ENCODE measurements at regions not wholly inside any gene's neighbourhood (a gene's known extent, or its start where the extent isn't known, plus 50 kb on each side); places are given as distances from the start of the nearest gene placed in this dataset.

DNA sequence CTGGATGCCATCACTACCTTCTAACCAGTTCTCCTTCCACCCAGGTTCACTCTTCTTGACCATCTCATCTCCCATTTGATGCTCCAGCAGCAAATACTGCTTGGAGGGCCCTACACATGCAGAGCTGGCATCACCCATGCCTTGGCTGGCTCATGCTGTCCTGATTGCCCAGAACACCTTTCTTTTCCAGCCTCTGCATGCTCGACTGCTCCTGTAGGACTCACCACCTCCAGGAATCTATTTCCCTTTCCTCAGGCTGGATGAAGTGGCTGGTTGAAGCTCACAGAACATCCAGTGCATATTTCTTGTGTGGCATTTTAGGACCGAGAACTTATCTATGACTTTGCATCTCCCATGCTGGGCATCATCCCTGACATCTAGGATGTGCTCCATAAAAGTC lies 148.3 kb downstream of the CPEB2 start:
- Histone ChIP-seq H3K79me2 (ENCODE audit: control insufficient read depth, low read length) (no peaks in the 10 kb centered on the region), H3K9me2 (replicated peaks; ENCODE audit: control insufficient read depth, low read length) (no peaks in the 10 kb centered on the region), H3K4me3 (ENCODE audit: low read length) (no peak overlapping the region), H3F3A (ENCODE audit: control insufficient read depth, insufficient read depth) (no peaks in the 10 kb centered on the region), H3K9me3 (ENCODE audit: control insufficient read depth, insufficient read depth, low read length) (no peaks in the 10 kb centered on the region), H3K4me2 (ENCODE audit: low read length) (no peak overlapping the region), H3K36me3 (ENCODE audit: control insufficient read depth, low read length) (no peaks in the 10 kb centered on the region), H3K4me1 (ENCODE audit: control insufficient read depth, low read length) (no peaks in the 10 kb centered on the region), H3K27me3 (ENCODE audit: control insufficient read depth, low read length) (no peaks in the 10 kb centered on the region), H4K20me1 (ENCODE audit: control insufficient read depth, insufficient read depth, low read depth, low read length) (no peaks in the 10 kb centered on the region), H3K27ac (ENCODE audit: low read depth, low read length) (no peak overlapping the region)
- TF ChIP-seq, protein P1, sequence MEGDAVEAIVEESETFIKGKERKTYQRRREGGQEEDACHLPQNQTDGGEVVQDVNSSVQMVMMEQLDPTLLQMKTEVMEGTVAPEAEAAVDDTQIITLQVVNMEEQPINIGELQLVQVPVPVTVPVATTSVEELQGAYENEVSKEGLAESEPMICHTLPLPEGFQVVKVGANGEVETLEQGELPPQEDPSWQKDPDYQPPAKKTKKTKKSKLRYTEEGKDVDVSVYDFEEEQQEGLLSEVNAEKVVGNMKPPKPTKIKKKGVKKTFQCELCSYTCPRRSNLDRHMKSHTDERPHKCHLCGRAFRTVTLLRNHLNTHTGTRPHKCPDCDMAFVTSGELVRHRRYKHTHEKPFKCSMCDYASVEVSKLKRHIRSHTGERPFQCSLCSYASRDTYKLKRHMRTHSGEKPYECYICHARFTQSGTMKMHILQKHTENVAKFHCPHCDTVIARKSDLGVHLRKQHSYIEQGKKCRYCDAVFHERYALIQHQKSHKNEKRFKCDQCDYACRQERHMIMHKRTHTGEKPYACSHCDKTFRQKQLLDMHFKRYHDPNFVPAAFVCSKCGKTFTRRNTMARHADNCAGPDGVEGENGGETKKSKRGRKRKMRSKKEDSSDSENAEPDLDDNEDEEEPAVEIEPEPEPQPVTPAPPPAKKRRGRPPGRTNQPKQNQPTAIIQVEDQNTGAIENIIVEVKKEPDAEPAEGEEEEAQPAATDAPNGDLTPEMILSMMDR (IDR thresholded peaks at IDR 0.05; ENCODE audit: low read depth, low read length, poor library complexity, severe bottlenecking), result no peak
- TF ChIP-seq EZH2phosphoT487 (IDR thresholded peaks at IDR 0.05; ENCODE audit: borderline replicate concordance, low read length), result no peak

DNA sequence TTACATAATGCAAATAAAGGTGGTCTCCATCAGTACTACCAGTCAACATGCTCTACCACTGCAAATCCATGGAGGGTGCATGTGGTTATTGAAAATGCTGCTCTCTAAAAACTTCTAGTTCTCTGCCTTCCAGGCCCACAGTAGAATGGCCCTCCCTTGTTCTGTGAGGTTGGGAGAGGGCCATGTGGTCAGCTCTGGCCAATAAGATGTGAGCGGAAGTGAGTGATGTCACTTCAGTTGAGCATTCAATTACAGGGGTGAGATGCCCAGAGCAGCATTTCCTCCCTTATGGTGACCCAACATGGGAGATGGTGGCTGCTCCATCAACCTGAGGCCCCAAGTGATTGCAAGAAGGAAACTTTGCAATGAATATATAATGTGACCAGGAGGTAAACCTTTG lies 148.8 kb downstream of the CPEB2 start:
- Histone ChIP-seq H3K4me1 (ENCODE audit: control insufficient read depth, low read length) (no peaks in the 10 kb centered on the region), H3K4me2 (ENCODE audit: low read length) (no peak overlapping the region), H3K4me3 (ENCODE audit: low read length) (no peak overlapping the region), H3K9me2 (replicated peaks; ENCODE audit: control insufficient read depth, low read length) (no peaks in the 10 kb centered on the region), H3K27me3 (ENCODE audit: control insufficient read depth, low read length) (no peaks in the 10 kb centered on the region), H3K27ac (ENCODE audit: low read depth, low read length) (no peak overlapping the region), H3K79me2 (ENCODE audit: control insufficient read depth, low read length) (no peaks in the 10 kb centered on the region), H3F3A (ENCODE audit: control insufficient read depth, insufficient read depth) (no peaks in the 10 kb centered on the region), H3K36me3 (ENCODE audit: control insufficient read depth, low read length) (no peaks in the 10 kb centered on the region), H3K9me3 (ENCODE audit: control insufficient read depth, insufficient read depth, low read length) (no peaks in the 10 kb centered on the region), H4K20me1 (ENCODE audit: control insufficient read depth, insufficient read depth, low read depth, low read length) (no peaks in the 10 kb centered on the region)
- TF ChIP-seq EZH2phosphoT487 (IDR thresholded peaks at IDR 0.05; ENCODE audit: borderline replicate concordance, low read length), result no peak
- TF ChIP-seq, protein P1 (IDR thresholded peaks at IDR 0.05; ENCODE audit: low read depth, low read length, poor library complexity, severe bottlenecking), result no peak

DNA sequence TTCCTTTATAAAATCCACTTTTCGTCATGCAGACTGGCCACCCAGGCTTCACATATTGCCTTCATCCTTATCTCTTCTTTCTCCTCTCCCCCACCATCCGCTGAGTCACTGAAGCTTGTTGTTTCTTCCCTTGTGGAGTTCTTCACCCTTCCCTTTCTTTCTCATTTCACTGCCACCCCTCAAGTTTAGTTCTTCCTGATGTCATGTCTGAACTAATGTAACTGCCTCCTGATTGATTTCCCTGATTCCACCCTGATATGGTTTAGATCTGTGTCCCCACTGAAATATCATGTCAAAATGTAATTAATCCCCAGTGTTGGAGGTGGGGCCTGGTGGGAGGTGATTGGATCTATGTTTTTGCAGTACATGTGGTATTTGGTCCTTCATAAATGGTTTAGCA lies 151.4 kb downstream of the CPEB2 start:
- Histone ChIP-seq H3K27me3 (ENCODE audit: control insufficient read depth, low read length) (no peaks in the 10 kb centered on the region), H3K4me3 (ENCODE audit: low read length) (no peak overlapping the region), H3K9me2 (replicated peaks; ENCODE audit: control insufficient read depth, low read length) (no peaks in the 10 kb centered on the region), H3K27ac (ENCODE audit: low read depth, low read length) (no peak overlapping the region), H3F3A (ENCODE audit: control insufficient read depth, insufficient read depth) (no peaks in the 10 kb centered on the region), H3K36me3 (ENCODE audit: control insufficient read depth, low read length) (no peaks in the 10 kb centered on the region), H3K4me1 (ENCODE audit: control insufficient read depth, low read length) (no peaks in the 10 kb centered on the region), H3K9me3 (ENCODE audit: control insufficient read depth, insufficient read depth, low read length) (no peaks in the 10 kb centered on the region), H3K79me2 (ENCODE audit: control insufficient read depth, low read length) (no peaks in the 10 kb centered on the region), H3K4me2 (ENCODE audit: low read length) (no peak overlapping the region), H4K20me1 (ENCODE audit: control insufficient read depth, insufficient read depth, low read depth, low read length) (no peaks in the 10 kb centered on the region)
- TF ChIP-seq EZH2phosphoT487 (IDR thresholded peaks at IDR 0.05; ENCODE audit: borderline replicate concordance, low read length), result no peak
- TF ChIP-seq, protein P1 (IDR thresholded peaks at IDR 0.05; ENCODE audit: low read depth, low read length, poor library complexity, severe bottlenecking), result no peak

Data from DOHH2 (cell line).